Esophagus squamous epithelium (tissue), 4 donors: ENCODE measurements at regions not wholly inside any gene's neighbourhood (a gene's known extent, or its start where the extent isn't known, plus 50 kb on each side); places are given as distances from the start of the nearest gene placed in this dataset.

Source experiments
- POLR2A ChIP-seq, 4 donors: fragments of 450-650 bp; IDR thresholded peaks; one replicate each; pipeline ENCODE4 v1.6.1; 2017; ENCODE audit warnings: antibody characterized with exemption in 4 of 4, mild to moderate bottlenecking in 4 of 4, moderate library complexity in 3 of 4
- TF ChIP-seq, protein P1 (sequence below), 6 experiments: fragments of 450-650 bp in 4 of 6; fragments of 200-600 bp in 2 of 6; sonication (generic) in 2 of 6; IDR thresholded peaks; one replicate each; pipeline ENCODE4 v1.5.1; 2016 to 2019; ENCODE audit warnings: antibody characterized with exemption in 6 of 6, mild to moderate bottlenecking in 4 of 6, moderate library complexity in 4 of 6

DNA sequence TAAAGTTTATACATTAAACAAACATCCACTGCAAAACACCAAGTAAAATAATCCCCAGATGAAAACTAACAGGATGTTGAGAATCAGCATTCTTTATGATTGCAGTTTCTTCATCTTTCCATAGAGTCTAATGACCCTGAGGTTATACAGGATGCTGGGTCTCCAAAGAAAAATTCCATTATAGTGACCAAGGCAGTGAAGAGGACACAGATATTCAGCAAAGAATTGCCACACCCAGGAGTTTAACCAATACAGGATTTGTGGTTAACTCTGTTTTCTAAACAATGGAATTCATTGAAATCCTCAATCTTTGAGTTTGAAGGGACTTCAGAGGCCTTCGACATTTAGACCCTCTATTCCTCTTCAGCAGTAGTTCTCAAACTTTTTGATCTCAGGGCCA is 76.2 kb upstream of the ESX1 start:
- TF ChIP-seq, protein P1, sequence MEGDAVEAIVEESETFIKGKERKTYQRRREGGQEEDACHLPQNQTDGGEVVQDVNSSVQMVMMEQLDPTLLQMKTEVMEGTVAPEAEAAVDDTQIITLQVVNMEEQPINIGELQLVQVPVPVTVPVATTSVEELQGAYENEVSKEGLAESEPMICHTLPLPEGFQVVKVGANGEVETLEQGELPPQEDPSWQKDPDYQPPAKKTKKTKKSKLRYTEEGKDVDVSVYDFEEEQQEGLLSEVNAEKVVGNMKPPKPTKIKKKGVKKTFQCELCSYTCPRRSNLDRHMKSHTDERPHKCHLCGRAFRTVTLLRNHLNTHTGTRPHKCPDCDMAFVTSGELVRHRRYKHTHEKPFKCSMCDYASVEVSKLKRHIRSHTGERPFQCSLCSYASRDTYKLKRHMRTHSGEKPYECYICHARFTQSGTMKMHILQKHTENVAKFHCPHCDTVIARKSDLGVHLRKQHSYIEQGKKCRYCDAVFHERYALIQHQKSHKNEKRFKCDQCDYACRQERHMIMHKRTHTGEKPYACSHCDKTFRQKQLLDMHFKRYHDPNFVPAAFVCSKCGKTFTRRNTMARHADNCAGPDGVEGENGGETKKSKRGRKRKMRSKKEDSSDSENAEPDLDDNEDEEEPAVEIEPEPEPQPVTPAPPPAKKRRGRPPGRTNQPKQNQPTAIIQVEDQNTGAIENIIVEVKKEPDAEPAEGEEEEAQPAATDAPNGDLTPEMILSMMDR (IDR thresholded peaks at IDR 0.05): no peak
- TF ChIP-seq POLR2A (IDR thresholded peaks at IDR 0.05): no peak
